ENCODE measurements at regions not wholly inside any gene's neighbourhood (a gene's known extent, or its start where the extent isn't known, plus 50 kb on each side); places are given as distances from the start of the nearest gene placed in this dataset.
"Not testable (repeated sequence)": the region's sequence is repeated elsewhere in the genome, so short reads cannot be mapped to it uniquely, and the experiment has no call there.

DNA sequence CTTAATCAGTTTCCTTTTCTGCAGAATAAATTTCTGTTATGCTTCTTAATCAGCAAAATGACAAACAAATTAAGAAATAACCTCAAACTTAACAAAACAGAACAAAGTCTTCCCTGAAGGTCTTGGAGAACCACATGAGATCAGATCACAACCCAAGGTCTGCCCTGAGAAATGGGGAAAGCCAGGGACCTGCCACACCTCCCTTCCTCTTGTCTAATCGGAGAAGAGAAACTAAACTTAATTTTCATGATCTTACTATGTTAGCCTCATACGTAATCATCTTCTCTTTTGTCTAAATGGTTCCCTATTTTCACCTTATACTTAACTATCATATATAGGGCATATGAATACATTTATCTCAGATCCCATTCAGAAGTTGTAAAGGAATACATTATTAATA, 405.4 kb upstream of the SPATA31A3 start:
- not testable (repeated sequence) for H2BK5ac ChIP-seq (ENCODE audit: low read length); H3K79me1 ChIP-seq (ENCODE audit: low read depth, low read length); H3K14ac ChIP-seq (ENCODE audit: low read length); H3K4ac ChIP-seq (ENCODE audit: low read length); H3K4me1 ChIP-seq (ENCODE audit: control insufficient read depth in 2 of 2, insufficient read depth in 1 of 2, low read depth in 1 of 2, low read length in 2 of 2); H3K27ac ChIP-seq (replicated peaks; ENCODE audit: low read length); H3K18ac ChIP-seq (ENCODE audit: low read length); DNase-seq (ENCODE audit: low spot score); H2AK5ac ChIP-seq (ENCODE audit: low read depth, low read length); H3K23ac ChIP-seq (ENCODE audit: low read depth, low read length, poor library complexity); H3K4me3 ChIP-seq (ENCODE audit: low read length in 2 of 2); H3K9me3 ChIP-seq (replicated peaks in 1 of 2; ENCODE audit: control insufficient read depth in 2 of 2, insufficient read depth in 1 of 2, low read depth in 1 of 2, low read length in 2 of 2); H2BK12ac ChIP-seq (ENCODE audit: low read length); H4K91ac ChIP-seq (ENCODE audit: low read depth, low read length, poor library complexity); H2BK15ac ChIP-seq (ENCODE audit: low read length); H4K8ac ChIP-seq (ENCODE audit: low read depth, low read length); H2BK120ac ChIP-seq (ENCODE audit: low read depth, low read length); H3K9ac ChIP-seq (ENCODE audit: low read depth, low read length, poor library complexity); H3K27me3 ChIP-seq (ENCODE audit: control insufficient read depth in 3 of 3, insufficient read depth in 3 of 3, low read depth in 1 of 3, low read length in 3 of 3); H2AFZ ChIP-seq (ENCODE audit: low read length); H3K4me2 ChIP-seq (ENCODE audit: insufficient read depth, low read length, poor library complexity, severe bottlenecking); H3K36me3 ChIP-seq (replicated peaks in 1 of 2; ENCODE audit: control insufficient read depth in 2 of 2, insufficient read depth in 2 of 2, low read length in 2 of 2)
- no CpG with 5 or more reads among the region's 2 CpGs for WGBS, 2 donors (ENCODE audit: extremely low coverage in 2 of 2, insufficient read length in 2 of 2, insufficient replicate concordance in 1 of 2)

DNA sequence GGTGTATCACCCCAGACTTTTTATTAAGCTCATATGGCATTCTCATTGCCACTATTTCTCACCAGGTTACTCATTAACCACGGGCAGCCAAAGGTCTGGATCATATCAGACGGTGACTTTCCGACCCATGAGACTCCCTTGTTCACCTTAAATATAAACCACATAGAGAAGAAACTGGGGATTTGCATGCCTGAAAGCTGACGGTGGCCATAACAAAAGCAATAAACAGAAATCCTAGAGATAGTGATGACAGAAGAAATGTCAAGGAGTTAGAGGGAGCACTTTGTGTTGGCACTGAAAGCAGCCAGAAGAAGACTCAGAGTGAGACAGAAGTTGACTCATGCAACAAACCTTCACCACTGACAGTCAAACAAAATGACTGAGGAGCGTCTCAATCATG, 402.4 kb upstream of the SPATA31A3 start:
- not testable (repeated sequence) for H3K27ac ChIP-seq (replicated peaks; ENCODE audit: low read length); DNase-seq (ENCODE audit: low spot score); H3K23ac ChIP-seq (ENCODE audit: low read depth, low read length, poor library complexity); H3K14ac ChIP-seq (ENCODE audit: low read length); H2BK5ac ChIP-seq (ENCODE audit: low read length); H2BK12ac ChIP-seq (ENCODE audit: low read length); H3K18ac ChIP-seq (ENCODE audit: low read length); H3K9me3 ChIP-seq (replicated peaks in 1 of 2; ENCODE audit: control insufficient read depth in 2 of 2, insufficient read depth in 1 of 2, low read depth in 1 of 2, low read length in 2 of 2); H3K9ac ChIP-seq (ENCODE audit: low read depth, low read length, poor library complexity); H2AK5ac ChIP-seq (ENCODE audit: low read depth, low read length); H3K4ac ChIP-seq (ENCODE audit: low read length); H3K36me3 ChIP-seq (replicated peaks in 1 of 2; ENCODE audit: control insufficient read depth in 2 of 2, insufficient read depth in 2 of 2, low read length in 2 of 2); H2BK15ac ChIP-seq (ENCODE audit: low read length); H2AFZ ChIP-seq (ENCODE audit: low read length); H3K27me3 ChIP-seq (ENCODE audit: control insufficient read depth in 3 of 3, insufficient read depth in 3 of 3, low read depth in 1 of 3, low read length in 3 of 3); H4K8ac ChIP-seq (ENCODE audit: low read depth, low read length); H2BK120ac ChIP-seq (ENCODE audit: low read depth, low read length); H3K4me1 ChIP-seq (ENCODE audit: control insufficient read depth in 2 of 2, insufficient read depth in 1 of 2, low read depth in 1 of 2, low read length in 2 of 2); H4K91ac ChIP-seq (ENCODE audit: low read depth, low read length, poor library complexity); H3K4me3 ChIP-seq (ENCODE audit: low read length in 2 of 2); H3K79me1 ChIP-seq (ENCODE audit: low read depth, low read length); H3K4me2 ChIP-seq (ENCODE audit: insufficient read depth, low read length, poor library complexity, severe bottlenecking)
- whole genome bisulfite sequencing, 2 donors (ENCODE audit: extremely low coverage in 2 of 2, insufficient read length in 2 of 2, insufficient replicate concordance in 1 of 2), result no CpG with 5 or more reads among the region's 5 CpGs

DNA sequence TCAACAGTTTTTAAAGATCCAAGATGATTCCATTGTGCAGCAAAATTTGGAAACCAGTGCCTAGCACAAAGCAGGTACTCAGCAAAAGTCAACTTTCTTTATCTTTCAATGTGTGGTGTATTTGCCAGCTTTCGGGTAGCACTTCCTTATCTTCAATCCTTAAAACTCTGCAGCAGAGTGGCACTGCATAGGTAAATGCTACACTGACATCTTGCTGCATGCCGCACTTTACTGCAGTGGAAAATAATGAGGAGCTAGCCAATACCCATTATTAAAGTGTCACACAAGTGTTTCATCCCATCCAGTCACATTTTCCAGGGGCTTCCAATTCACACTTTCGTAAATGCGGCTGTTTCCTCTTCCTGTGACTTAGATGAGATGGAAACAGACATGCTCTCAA, 401.7 kb upstream of the SPATA31A3 start:
- H3K14ac ChIP-seq (ENCODE audit: low read length); H4K8ac ChIP-seq (ENCODE audit: low read depth, low read length); H2BK5ac ChIP-seq (ENCODE audit: low read length); H3K4ac ChIP-seq (ENCODE audit: low read length); DNase-seq (ENCODE audit: low spot score); H2AFZ ChIP-seq (ENCODE audit: low read length); H3K4me2 ChIP-seq (ENCODE audit: insufficient read depth, low read length, poor library complexity, severe bottlenecking); H2BK12ac ChIP-seq (ENCODE audit: low read length); H3K18ac ChIP-seq (ENCODE audit: low read length); H3K9me3 ChIP-seq (replicated peaks in 1 of 2; ENCODE audit: control insufficient read depth in 2 of 2, insufficient read depth in 1 of 2, low read depth in 1 of 2, low read length in 2 of 2); H3K27ac ChIP-seq (replicated peaks; ENCODE audit: low read length); H3K23ac ChIP-seq (ENCODE audit: low read depth, low read length, poor library complexity); H3K4me3 ChIP-seq (ENCODE audit: low read length in 2 of 2); H2BK120ac ChIP-seq (ENCODE audit: low read depth, low read length); H3K9ac ChIP-seq (ENCODE audit: low read depth, low read length, poor library complexity); H3K27me3 ChIP-seq (ENCODE audit: control insufficient read depth in 3 of 3, insufficient read depth in 3 of 3, low read depth in 1 of 3, low read length in 3 of 3); H3K36me3 ChIP-seq (replicated peaks in 1 of 2; ENCODE audit: control insufficient read depth in 2 of 2, insufficient read depth in 2 of 2, low read length in 2 of 2); H4K91ac ChIP-seq (ENCODE audit: low read depth, low read length, poor library complexity); H2AK5ac ChIP-seq (ENCODE audit: low read depth, low read length); H3K79me1 ChIP-seq (ENCODE audit: low read depth, low read length); H2BK15ac ChIP-seq (ENCODE audit: low read length); H3K4me1 ChIP-seq (ENCODE audit: control insufficient read depth in 2 of 2, insufficient read depth in 1 of 2, low read depth in 1 of 2, low read length in 2 of 2): not testable (repeated sequence)
- no CpG with 5 or more reads among the region's 4 CpGs for WGBS, 2 donors (ENCODE audit: extremely low coverage in 2 of 2, insufficient read length in 2 of 2, insufficient replicate concordance in 1 of 2)

DNA sequence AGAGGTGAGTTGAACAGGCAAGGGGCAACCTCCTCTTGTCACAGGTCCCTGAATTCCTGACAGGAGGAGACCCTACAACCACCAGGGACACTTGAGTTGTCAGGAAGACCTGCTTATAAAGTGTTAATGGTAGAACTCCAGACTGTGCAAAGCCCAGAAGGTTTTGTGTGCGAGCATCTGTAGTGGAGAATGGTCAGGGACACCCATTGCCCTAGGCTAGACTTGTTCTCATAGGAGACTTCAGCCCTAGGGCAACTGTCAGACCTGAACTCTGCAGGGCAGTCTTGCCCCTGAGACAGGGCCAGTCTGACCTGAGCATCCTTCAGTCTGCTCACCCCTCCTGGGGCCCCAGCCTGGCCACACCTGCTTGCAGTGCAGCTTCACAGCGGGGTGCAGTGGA, 377.3 kb upstream of the SPATA31A3 start:
- H3K27me3 ChIP-seq (ENCODE audit: control insufficient read depth in 3 of 3, insufficient read depth in 3 of 3, low read depth in 1 of 3, low read length in 3 of 3); H2AFZ ChIP-seq (ENCODE audit: low read length); H2BK120ac ChIP-seq (ENCODE audit: low read depth, low read length); H3K4me1 ChIP-seq (ENCODE audit: control insufficient read depth in 2 of 2, insufficient read depth in 1 of 2, low read depth in 1 of 2, low read length in 2 of 2); H3K9me3 ChIP-seq (replicated peaks in 1 of 2; ENCODE audit: control insufficient read depth in 2 of 2, insufficient read depth in 1 of 2, low read depth in 1 of 2, low read length in 2 of 2); H3K79me1 ChIP-seq (ENCODE audit: low read depth, low read length); H3K27ac ChIP-seq (replicated peaks; ENCODE audit: low read length); H2BK5ac ChIP-seq (ENCODE audit: low read length); H2BK15ac ChIP-seq (ENCODE audit: low read length); H3K14ac ChIP-seq (ENCODE audit: low read length); H3K4me2 ChIP-seq (ENCODE audit: insufficient read depth, low read length, poor library complexity, severe bottlenecking); H3K23ac ChIP-seq (ENCODE audit: low read depth, low read length, poor library complexity); H3K18ac ChIP-seq (ENCODE audit: low read length); H3K9ac ChIP-seq (ENCODE audit: low read depth, low read length, poor library complexity); H3K4me3 ChIP-seq (ENCODE audit: low read length in 2 of 2); H4K8ac ChIP-seq (ENCODE audit: low read depth, low read length); H2AK5ac ChIP-seq (ENCODE audit: low read depth, low read length); H3K4ac ChIP-seq (ENCODE audit: low read length); H3K36me3 ChIP-seq (replicated peaks in 1 of 2; ENCODE audit: control insufficient read depth in 2 of 2, insufficient read depth in 2 of 2, low read length in 2 of 2); DNase-seq (ENCODE audit: low spot score); H4K91ac ChIP-seq (ENCODE audit: low read depth, low read length, poor library complexity); H2BK12ac ChIP-seq (ENCODE audit: low read length): not testable (repeated sequence)
- WGBS, 2 donors (ENCODE audit: extremely low coverage in 2 of 2, insufficient read length in 2 of 2, insufficient replicate concordance in 1 of 2), result no CpG with 5 or more reads among the region's 2 CpGs

All from neuronal stem cell (in vitro differentiated cells).